Erythroblast (primary cell): ENCODE measurements at regions not wholly inside any gene's neighbourhood (a gene's known extent, or its start where the extent isn't known, plus 50 kb on each side); places are given as distances from the start of the nearest gene placed in this dataset.

Source experiments
- GATA1 ChIP-seq: IDR thresholded peaks from 2 replicates; pipeline ENCODE4 v1.6.1; 2011; ENCODE audit warnings: low read depth, mild to moderate bottlenecking, control low read depth, low read length, moderate library complexity
- POLR2A ChIP-seq: IDR thresholded peaks from 2 replicates; pipeline ENCODE4 v1.6.1; 2011; ENCODE audit warnings: mild to moderate bottlenecking, low read length

DNA sequence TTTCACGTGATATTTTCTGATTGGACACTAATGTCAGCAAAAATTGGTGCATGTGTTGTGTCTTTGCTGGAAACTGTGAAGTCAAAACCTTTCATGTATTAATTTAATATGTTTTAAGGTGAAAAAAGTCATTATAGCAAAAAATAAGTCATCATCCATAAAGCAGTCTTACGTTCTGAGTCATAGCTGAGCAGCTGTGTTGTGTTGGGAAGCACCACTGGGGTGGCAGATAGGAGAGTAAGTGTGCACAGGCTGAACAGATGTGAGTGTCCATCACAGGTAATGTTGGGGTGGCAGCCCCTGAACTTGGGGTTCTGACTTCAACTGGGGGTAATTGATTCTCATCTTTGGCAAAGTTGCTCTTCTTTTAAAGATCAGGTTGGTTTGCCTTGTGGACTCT is 156.8 kb downstream of the NXNL2 start:
- no peak for TF ChIP-seq POLR2A
- no peak for TF ChIP-seq GATA1
